Thoracic aorta (tissue), 2 donors: ENCODE measurements at regions not wholly inside any gene's neighbourhood (a gene's known extent, or its start where the extent isn't known, plus 50 kb on each side); places are given as distances from the start of the nearest gene placed in this dataset.

ENCODE experiments used
- ATAC-seq: fragments of 150-250 bp; one replicate; pipeline ENCODE4 v1.8.0; 2017; ENCODE audit warnings: low read depth; ENCODE audit not compliant: insufficient number of reproducible peaks, low FRiP score
- DNase-seq: peaks from one replicate; pipeline ENCODE4 v3.0.0-alpha.2; 2020; ENCODE audit warnings: low spot score
- H3K27ac ChIP-seq, 2 donors: fragments of 200-600 bp; sonication (generic); 1 replicate in 1 of 2; 2 replicates in 1 of 2; pipeline ENCODE4 v1.5.1; 2016; ENCODE audit warnings: mild to moderate bottlenecking in 2 of 2, moderate library complexity in 2 of 2
- H3K27me3 ChIP-seq: fragments of 200-600 bp; sonication (generic); replicated peaks from 2 replicates; pipeline ENCODE4 v1.6.0; 2016; ENCODE audit warnings: mild to moderate bottlenecking; ENCODE audit not compliant: insufficient read depth
- H3K36me3 ChIP-seq: fragments of 200-600 bp; sonication (generic); one replicate; pipeline ENCODE4 v1.5.1; 2016
- H3K4me1 ChIP-seq, 2 donors: fragments of 200-600 bp; sonication (generic); 1 replicate in 1 of 2; 2 replicates in 1 of 2; pipeline versions ENCODE4 v1.5.1 to v1.6.0; 2016; ENCODE audit warnings: low read depth in 2 of 2, mild to moderate bottlenecking in 1 of 2; ENCODE audit not compliant: control insufficient read depth in 1 of 2
- H3K4me3 ChIP-seq: fragments of 200-600 bp; sonication (generic); 2 replicates; pipeline ENCODE4 v1.5.1; 2016; ENCODE audit warnings: mild to moderate bottlenecking
- H3K9me3 ChIP-seq: fragments of 200-600 bp; sonication (generic); 2 replicates; pipeline ENCODE4 v1.5.1; 2016
- TF ChIP-seq, protein P1 (sequence below): fragments of 200-600 bp; sonication (generic); IDR thresholded peaks from one replicate; pipeline ENCODE4 v1.5.1; 2019; ENCODE audit warnings: antibody characterized with exemption

- no peak overlapping the region for H3K27ac ChIP-seq
- TF ChIP-seq, protein P1, sequence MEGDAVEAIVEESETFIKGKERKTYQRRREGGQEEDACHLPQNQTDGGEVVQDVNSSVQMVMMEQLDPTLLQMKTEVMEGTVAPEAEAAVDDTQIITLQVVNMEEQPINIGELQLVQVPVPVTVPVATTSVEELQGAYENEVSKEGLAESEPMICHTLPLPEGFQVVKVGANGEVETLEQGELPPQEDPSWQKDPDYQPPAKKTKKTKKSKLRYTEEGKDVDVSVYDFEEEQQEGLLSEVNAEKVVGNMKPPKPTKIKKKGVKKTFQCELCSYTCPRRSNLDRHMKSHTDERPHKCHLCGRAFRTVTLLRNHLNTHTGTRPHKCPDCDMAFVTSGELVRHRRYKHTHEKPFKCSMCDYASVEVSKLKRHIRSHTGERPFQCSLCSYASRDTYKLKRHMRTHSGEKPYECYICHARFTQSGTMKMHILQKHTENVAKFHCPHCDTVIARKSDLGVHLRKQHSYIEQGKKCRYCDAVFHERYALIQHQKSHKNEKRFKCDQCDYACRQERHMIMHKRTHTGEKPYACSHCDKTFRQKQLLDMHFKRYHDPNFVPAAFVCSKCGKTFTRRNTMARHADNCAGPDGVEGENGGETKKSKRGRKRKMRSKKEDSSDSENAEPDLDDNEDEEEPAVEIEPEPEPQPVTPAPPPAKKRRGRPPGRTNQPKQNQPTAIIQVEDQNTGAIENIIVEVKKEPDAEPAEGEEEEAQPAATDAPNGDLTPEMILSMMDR, result no peak
- H3K4me3 ChIP-seq, result no peak overlapping the region
- H3K4me1 ChIP-seq, result no peaks in the 10 kb centered on the region
- H3K36me3 ChIP-seq, result no peaks in the 10 kb centered on the region
- DNase-seq (no peak), ATAC-seq (no peak)
- H3K9me3 ChIP-seq, result no peaks in the 10 kb centered on the region
- H3K27me3 ChIP-seq, result no peaks in the 10 kb centered on the region
Measured at GRCh38 chrX:140393507-140393906, 111.4 kb downstream of the SOX3 start.

- ATAC-seq (no peak), DNase-seq (no peak)
- H3K4me3 ChIP-seq, result no peak overlapping the region
- no peaks in the 10 kb centered on the region for H3K36me3 ChIP-seq
- H3K4me1 ChIP-seq, result no peaks in the 10 kb centered on the region
- H3K27me3 ChIP-seq, result no peaks in the 10 kb centered on the region
- no peaks in the 10 kb centered on the region for H3K9me3 ChIP-seq
- H3K27ac ChIP-seq, result no peak overlapping the region
- TF ChIP-seq, protein P1, result no peak
Measured at GRCh38 chrX:140391313-140391712, 113.6 kb downstream of the SOX3 start.

GRCh38 chrX:140389331-140389730, 115.5 kb downstream of the SOX3 start:
- no peaks in the 10 kb centered on the region for H3K27me3 ChIP-seq
- no peak for ATAC-seq
- no peak for DNase-seq
- no peaks in the 10 kb centered on the region for H3K36me3 ChIP-seq
- no peaks in the 10 kb centered on the region for H3K9me3 ChIP-seq
- H3K27ac ChIP-seq, result no peak overlapping the region
- H3K4me3 ChIP-seq, result no peak overlapping the region
- H3K4me1 ChIP-seq, result no peaks in the 10 kb centered on the region
- TF ChIP-seq, protein P1, result no peak

DNA sequence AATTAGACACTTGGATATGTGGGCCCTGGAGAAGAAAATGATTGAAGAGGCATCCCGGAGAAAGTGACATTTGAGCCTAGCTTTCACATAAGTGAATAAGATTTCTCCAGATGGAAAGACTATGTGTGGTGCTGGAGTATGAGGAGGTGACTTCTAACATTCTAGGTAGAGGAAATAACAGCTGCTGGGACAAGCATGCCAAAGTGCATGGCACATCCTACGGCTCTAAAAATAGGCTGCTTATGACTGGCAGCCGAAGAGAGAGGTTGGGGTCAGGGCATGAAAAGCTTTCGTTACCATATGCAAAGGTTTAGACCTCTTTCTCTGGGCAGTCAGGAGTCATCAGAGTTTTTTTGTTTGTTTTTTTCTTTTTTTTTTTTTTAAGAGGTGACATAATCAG, 142.0 kb downstream of the SOX3 start:
- H3K4me3 ChIP-seq, result no peak overlapping the region
- no peak for DNase-seq
- no peaks in the 10 kb centered on the region for H3K36me3 ChIP-seq
- TF ChIP-seq, protein P1, result no peak
- no peak overlapping the region for H3K27ac ChIP-seq
- no peaks in the 10 kb centered on the region for H3K27me3 ChIP-seq
- no peaks in the 10 kb centered on the region for H3K4me1 ChIP-seq
- H3K9me3 ChIP-seq, result no peaks in the 10 kb centered on the region
- ATAC-seq, result no peak

- TF ChIP-seq, protein P1, result no peak
- H3K27me3 ChIP-seq, result no peaks in the 10 kb centered on the region
- ATAC-seq, result no peak
- no peaks in the 10 kb centered on the region for H3K9me3 ChIP-seq
- no peaks in the 10 kb centered on the region for H3K4me1 ChIP-seq
- DNase-seq, result no peak
- H3K36me3 ChIP-seq, result no peaks in the 10 kb centered on the region
- H3K27ac ChIP-seq, result no peak overlapping the region
- no peak overlapping the region for H3K4me3 ChIP-seq
Measured at GRCh38 chrX:140360924-140361323, 143.9 kb downstream of the SOX3 start.
